Ascending aorta (tissue), 2 donors: ENCODE measurements at regions not wholly inside any gene's neighbourhood (a gene's known extent, or its start where the extent isn't known, plus 50 kb on each side); places are given as distances from the start of the nearest gene placed in this dataset.

ENCODE experiments used
- DNase-seq, 2 donors: peaks; one replicate each; pipeline ENCODE4 v3.0.0-alpha.2; 2019; ENCODE audit warnings: low spot score in 2 of 2
- H3K27ac ChIP-seq, 2 donors: fragments of 200-600 bp; sonication (generic); one replicate each; pipeline ENCODE4 v1.5.1; 2016 to 2017; ENCODE audit warnings: mild to moderate bottlenecking in 1 of 2
- H3K27me3 ChIP-seq: fragments of 200-600 bp; sonication (generic); one replicate; pipeline ENCODE4 v1.5.1; 2017
- H3K36me3 ChIP-seq, 2 donors: fragments of 200-600 bp; sonication (generic); one replicate each; pipeline ENCODE4 v1.5.1; 2016
- H3K4me1 ChIP-seq, 2 donors: fragments of 200-600 bp; sonication (generic); one replicate each; pipeline ENCODE4 v1.5.1; 2016 to 2017; ENCODE audit warnings: mild to moderate bottlenecking in 1 of 2
- H3K4me3 ChIP-seq, 2 donors: fragments of 200-600 bp; sonication (generic); one replicate each; pipeline ENCODE4 v1.5.1; 2016 to 2017; ENCODE audit warnings: mild to moderate bottlenecking in 1 of 2
- H3K9me3 ChIP-seq, 2 donors: fragments of 200-600 bp; sonication (generic); one replicate each; pipeline ENCODE4 v1.5.1; 2016
- intact Hi-C: fragments of 100-400 bp; cut with DNase I; formaldehyde crosslinking; loops from one replicate; pipeline ENCODE4 v1.15.1; 2023
- TF ChIP-seq, protein P1 (sequence below), 3 experiments: fragments of 200-600 bp in 2 of 3; fragments of 450-650 bp in 1 of 3; sonication (generic) in 2 of 3; IDR thresholded peaks; one replicate each; pipeline ENCODE4 v1.5.1; 2016 to 2019; ENCODE audit warnings: antibody characterized with exemption in 3 of 3, mild to moderate bottlenecking in 1 of 3, moderate library complexity in 1 of 3

DNA sequence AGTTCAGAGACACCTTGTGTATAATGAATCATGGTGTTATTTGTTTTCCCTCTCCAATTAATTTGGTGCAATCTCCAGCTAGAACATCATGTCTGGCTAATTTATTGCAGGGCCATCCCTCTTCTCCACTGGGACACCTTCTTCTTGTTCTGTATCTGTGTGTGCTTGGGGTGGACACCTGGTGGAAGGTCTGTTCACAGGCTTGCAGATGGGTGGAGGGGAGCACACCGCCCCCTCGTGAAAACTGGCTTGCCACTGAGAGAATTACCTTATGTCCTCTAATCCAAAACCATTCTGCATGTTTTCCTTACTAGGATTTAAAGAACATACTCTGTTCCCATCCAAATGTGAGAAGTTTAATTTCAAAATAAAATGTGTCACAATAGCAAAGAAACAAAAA, 1160.4 kb upstream of the ZEB2 start:
- H3K9me3 ChIP-seq, result no peaks in the 10 kb centered on the region
- H3K4me3 ChIP-seq, result no peak overlapping the region
- intact Hi-C loops, result no loop called here
- TF ChIP-seq, protein P1, sequence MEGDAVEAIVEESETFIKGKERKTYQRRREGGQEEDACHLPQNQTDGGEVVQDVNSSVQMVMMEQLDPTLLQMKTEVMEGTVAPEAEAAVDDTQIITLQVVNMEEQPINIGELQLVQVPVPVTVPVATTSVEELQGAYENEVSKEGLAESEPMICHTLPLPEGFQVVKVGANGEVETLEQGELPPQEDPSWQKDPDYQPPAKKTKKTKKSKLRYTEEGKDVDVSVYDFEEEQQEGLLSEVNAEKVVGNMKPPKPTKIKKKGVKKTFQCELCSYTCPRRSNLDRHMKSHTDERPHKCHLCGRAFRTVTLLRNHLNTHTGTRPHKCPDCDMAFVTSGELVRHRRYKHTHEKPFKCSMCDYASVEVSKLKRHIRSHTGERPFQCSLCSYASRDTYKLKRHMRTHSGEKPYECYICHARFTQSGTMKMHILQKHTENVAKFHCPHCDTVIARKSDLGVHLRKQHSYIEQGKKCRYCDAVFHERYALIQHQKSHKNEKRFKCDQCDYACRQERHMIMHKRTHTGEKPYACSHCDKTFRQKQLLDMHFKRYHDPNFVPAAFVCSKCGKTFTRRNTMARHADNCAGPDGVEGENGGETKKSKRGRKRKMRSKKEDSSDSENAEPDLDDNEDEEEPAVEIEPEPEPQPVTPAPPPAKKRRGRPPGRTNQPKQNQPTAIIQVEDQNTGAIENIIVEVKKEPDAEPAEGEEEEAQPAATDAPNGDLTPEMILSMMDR (IDR thresholded peaks at IDR 0.05), result no peak
- no peaks in the 10 kb centered on the region for H3K36me3 ChIP-seq
- no peaks in the 10 kb centered on the region for H3K4me1 ChIP-seq
- H3K27me3 ChIP-seq, result no peaks in the 10 kb centered on the region
- DNase-seq, result no peak
- no peak overlapping the region for H3K27ac ChIP-seq

DNA sequence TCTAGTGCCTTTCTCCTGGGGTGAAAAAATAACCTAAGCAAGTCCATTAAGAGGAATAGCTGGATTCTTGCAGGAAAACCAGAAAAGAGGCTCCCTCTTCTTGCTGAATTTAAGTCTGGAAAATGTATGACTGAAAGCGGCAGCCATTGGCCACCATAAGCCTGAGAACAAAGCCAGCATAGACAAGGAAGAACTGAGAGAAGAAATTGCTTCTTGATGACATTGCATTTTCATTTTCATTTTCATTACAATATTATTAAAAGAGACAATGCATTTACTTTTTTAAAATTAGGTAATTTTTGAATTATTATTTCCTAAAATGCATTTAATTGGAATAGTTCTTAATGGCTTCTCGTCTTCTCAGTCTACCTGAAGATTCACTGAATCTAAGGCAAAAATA, 1157.5 kb upstream of the ZEB2 start:
- H3K27ac ChIP-seq, result no peak overlapping the region
- no peaks in the 10 kb centered on the region for H3K27me3 ChIP-seq
- H3K4me3 ChIP-seq, result no peak overlapping the region
- no peaks in the 10 kb centered on the region for H3K9me3 ChIP-seq
- TF ChIP-seq, protein P1 (IDR thresholded peaks at IDR 0.05), result no peak
- DNase-seq, result no peak
- no peaks in the 10 kb centered on the region for H3K36me3 ChIP-seq
- H3K4me1 ChIP-seq, result no peaks in the 10 kb centered on the region
- intact Hi-C loops, result no loop called here

DNA sequence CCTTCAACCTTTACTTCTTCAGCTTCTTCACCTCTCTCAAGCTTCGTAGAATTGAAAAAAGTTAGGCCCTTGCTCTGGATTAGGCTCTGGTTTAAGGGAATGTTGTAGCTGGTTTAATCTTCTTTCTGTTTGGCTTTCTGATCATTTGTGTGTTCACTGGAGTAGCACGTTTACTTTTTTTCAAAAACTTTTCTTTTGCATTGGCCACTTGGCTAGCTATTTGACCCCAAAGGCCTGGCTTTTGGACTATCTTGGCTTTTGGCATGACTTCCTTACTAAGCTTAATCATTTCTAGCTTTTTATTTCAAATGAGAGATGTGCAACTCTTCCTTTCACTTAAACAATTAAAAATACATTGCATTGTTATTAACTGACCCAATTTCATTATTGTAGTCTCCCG, 1154.8 kb upstream of the ZEB2 start:
- no peaks in the 10 kb centered on the region for H3K27me3 ChIP-seq
- H3K9me3 ChIP-seq, result no peaks in the 10 kb centered on the region
- no peak overlapping the region for H3K27ac ChIP-seq
- H3K4me1 ChIP-seq, result no peaks in the 10 kb centered on the region
- intact Hi-C loops, result no loop called here
- no peak for DNase-seq
- TF ChIP-seq, protein P1 (IDR thresholded peaks at IDR 0.05), result no peak
- no peak overlapping the region for H3K4me3 ChIP-seq
- H3K36me3 ChIP-seq, result no peaks in the 10 kb centered on the region

DNA sequence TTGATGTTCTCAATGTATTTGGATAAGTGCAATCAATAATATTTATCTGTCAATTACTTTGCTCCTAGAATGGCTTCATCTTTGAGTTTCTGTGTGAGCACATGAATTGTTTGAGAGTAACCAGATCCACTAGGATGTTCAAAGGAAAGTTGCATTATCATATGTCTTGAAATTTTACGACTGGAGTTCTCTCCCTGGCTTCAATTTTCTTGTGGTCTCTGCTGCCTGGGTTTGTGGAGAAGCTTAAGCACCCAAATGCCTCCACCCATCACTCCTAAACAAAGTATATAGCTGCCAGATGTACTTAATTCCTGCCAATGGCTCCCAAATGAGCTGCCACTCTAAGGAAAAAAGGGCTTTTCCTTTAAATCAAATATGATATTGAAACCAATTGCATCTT, 1149.4 kb upstream of the ZEB2 start:
- no peaks in the 10 kb centered on the region for H3K27me3 ChIP-seq
- H3K4me3 ChIP-seq, result no peak overlapping the region
- no peak overlapping the region for H3K27ac ChIP-seq
- intact Hi-C loops, result no loop called here
- DNase-seq, result no peak
- no peaks in the 10 kb centered on the region for H3K9me3 ChIP-seq
- no peaks in the 10 kb centered on the region for H3K36me3 ChIP-seq
- no peaks in the 10 kb centered on the region for H3K4me1 ChIP-seq
- TF ChIP-seq, protein P1 (IDR thresholded peaks at IDR 0.05), result no peak

DNA sequence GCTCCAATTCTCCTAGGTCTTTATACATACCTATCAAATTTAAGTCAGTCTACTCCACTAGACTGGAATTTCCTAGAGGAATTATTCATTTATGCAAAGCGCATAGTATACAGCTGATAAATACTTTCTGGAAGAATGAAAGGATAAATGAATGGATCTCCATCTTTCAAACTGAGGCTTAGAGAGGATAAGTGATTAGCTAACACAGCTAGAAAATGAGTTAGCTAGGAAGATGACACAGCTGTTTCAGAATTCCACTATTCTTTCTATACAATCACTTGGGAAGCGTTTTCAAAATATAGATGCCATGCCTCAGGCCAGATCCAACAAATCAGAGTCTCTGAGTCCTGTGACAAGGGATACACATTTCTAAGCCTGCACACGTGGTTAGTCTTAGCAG, 1146.6 kb upstream of the ZEB2 start:
- DNase-seq, result no peak
- H3K9me3 ChIP-seq, result no peaks in the 10 kb centered on the region
- no peak overlapping the region for H3K4me3 ChIP-seq
- H3K4me1 ChIP-seq, result no peaks in the 10 kb centered on the region
- TF ChIP-seq, protein P1 (IDR thresholded peaks at IDR 0.05), result no peak
- intact Hi-C loops, result no loop called here
- no peak overlapping the region for H3K27ac ChIP-seq
- no peaks in the 10 kb centered on the region for H3K36me3 ChIP-seq
- H3K27me3 ChIP-seq, result no peaks in the 10 kb centered on the region

DNA sequence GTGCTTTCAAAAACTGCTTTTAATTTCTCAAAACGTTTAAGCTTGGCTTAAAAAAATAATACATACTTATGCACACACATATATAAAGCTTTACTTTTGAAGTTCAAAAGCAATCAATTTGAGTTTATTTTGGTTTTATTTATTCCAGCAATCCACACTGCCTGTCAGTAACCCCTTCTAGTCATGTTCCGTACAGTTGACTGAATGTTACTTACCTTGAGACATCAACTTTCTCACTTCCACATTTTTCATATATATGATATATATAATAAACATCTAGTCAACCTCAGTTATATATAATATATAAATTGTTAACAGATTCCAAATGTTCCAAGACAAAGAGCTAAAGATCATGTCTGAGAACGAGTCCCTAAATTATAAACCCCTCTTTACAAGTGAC, 1137.3 kb upstream of the ZEB2 start:
- no peak for DNase-seq
- intact Hi-C loops, result no loop called here
- Histone ChIP-seq H3K9me3 (no peaks in the 10 kb centered on the region), H3K4me1 (no peaks in the 10 kb centered on the region), H3K27ac (no peak overlapping the region), H3K4me3 (no peak overlapping the region), H3K27me3 (no peaks in the 10 kb centered on the region), H3K36me3 (no peaks in the 10 kb centered on the region)
- TF ChIP-seq, protein P1 (IDR thresholded peaks at IDR 0.05), result no peak
